ENCODE measurements at regions not wholly inside any gene's neighbourhood (a gene's known extent, or its start where the extent isn't known, plus 50 kb on each side); places are given as distances from the start of the nearest gene placed in this dataset.

DNA sequence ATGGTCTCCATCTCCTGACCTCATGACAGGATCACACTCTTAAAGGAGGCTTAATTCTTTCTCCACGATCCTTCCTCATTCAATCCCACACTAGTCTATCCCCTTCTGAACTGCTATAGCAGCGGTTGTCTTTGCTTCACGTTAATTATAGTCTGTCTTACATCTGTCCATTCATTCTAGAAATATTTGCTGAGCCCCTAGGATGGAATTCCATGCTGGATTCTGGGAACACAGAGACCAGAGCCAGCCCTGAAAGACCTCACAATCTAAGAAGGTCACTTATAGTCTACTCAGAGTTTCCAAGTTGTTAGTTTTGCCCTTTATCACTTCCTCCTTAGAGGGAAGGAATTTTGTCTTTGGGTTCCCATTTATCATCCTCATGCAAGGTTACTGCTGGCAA is 193.5 kb downstream of the GAS1 start:
- no peaks in the 10 kb centered on the region for H4K20me1 ChIP-seq (ENCODE audit: insufficient read depth, low read length)
- no peak overlapping the region for H3K9ac ChIP-seq (ENCODE audit: insufficient read depth, low read depth, low read length)
- intact Hi-C loops (cut with micrococcal nuclease; ENCODE audit: unreplicated experiment) = no loop called here
- H3K4me2 ChIP-seq (ENCODE audit: low read depth, low read length) = no peak overlapping the region
- no peak for ATAC-seq
- no peaks in the 10 kb centered on the region for H3K4me1 ChIP-seq (ENCODE audit: insufficient read depth, low read length)
- no peak overlapping the region for H2AFZ ChIP-seq (ENCODE audit: low read length)
- H3K36me3 ChIP-seq (replicated peaks in 1 of 2; ENCODE audit: control insufficient read depth in 1 of 2, insufficient read depth in 2 of 2, low read length in 2 of 2) = no peaks in the 10 kb centered on the region
- H3K4me3 ChIP-seq (replicated peaks in 1 of 3; ENCODE audit: insufficient read depth in 1 of 3, low read depth in 2 of 3, low read length in 3 of 3) = no peak overlapping the region
- ChIA-PET POLR2A (no interaction called here), CTCF (ENCODE audit: low intra/inter-chr PET ratio, low total read pairs) (no interaction called here)
- no peaks in the 10 kb centered on the region for H3K79me2 ChIP-seq (ENCODE audit: insufficient read depth, low read length)
- in situ Hi-C loops (cut with HindIII; ENCODE audit: extremely low pct_ligation_motif_present, low pct_unique_long_range_greater_than_20kb) = no loop called here
- WGBS (ENCODE audit: low lambda C conversion rate) = 2% methylated on average over 3 of the region's 3 CpGs
- DNase-seq (ENCODE audit: low spot score) = no peak
- TF ChIP-seq TRIM24 (CRISPR knock-in tag; IDR thresholded peaks at IDR 0.05) = no peak
- TF ChIP-seq, protein P1, sequence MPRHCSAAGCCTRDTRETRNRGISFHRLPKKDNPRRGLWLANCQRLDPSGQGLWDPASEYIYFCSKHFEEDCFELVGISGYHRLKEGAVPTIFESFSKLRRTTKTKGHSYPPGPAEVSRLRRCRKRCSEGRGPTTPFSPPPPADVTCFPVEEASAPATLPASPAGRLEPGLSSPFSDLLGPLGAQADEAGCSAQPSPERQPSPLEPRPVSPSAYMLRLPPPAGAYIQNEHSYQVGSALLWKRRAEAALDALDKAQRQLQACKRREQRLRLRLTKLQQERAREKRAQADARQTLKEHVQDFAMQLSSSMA (CRISPR knock-in tag; IDR thresholded peaks at IDR 0.05) = no peak
- TF ChIP-seq ZSCAN21 (CRISPR knock-in tag; IDR thresholded peaks at IDR 0.05; ENCODE audit: borderline replicate concordance) = no peak
- TF ChIP-seq, protein P2, sequence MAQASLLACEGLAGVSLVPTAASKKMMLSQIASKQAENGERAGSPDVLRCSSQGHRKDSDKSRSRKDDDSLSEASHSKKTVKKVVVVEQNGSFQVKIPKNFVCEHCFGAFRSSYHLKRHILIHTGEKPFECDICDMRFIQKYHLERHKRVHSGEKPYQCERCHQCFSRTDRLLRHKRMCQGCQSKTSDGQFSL (CRISPR knock-in tag; IDR thresholded peaks at IDR 0.05) = no peak
- no peak for TF ChIP-seq MAFK (conservative IDR thresholded peaks at IDR 0.05 in 1 of 2, IDR thresholded peaks at IDR 0.05 in 1 of 2; ENCODE audit: low read length in 2 of 2)
- TF ChIP-seq ZNF879 (CRISPR knock-in tag; IDR thresholded peaks at IDR 0.05) = no peak
- TF ChIP-seq IKZF1 (IDR thresholded peaks at IDR 0.05) = no peak
- no peak for TF ChIP-seq ZNF235 (CRISPR knock-in tag; IDR thresholded peaks at IDR 0.05; ENCODE audit: borderline replicate concordance)
- TF ChIP-seq GATA4 (IDR thresholded peaks at IDR 0.05; ENCODE audit: borderline replicate concordance, low read depth) = no peak
- no peak for TF ChIP-seq NKX3-1 (CRISPR knock-in tag; IDR thresholded peaks at IDR 0.05)
- TF ChIP-seq, protein P3, sequence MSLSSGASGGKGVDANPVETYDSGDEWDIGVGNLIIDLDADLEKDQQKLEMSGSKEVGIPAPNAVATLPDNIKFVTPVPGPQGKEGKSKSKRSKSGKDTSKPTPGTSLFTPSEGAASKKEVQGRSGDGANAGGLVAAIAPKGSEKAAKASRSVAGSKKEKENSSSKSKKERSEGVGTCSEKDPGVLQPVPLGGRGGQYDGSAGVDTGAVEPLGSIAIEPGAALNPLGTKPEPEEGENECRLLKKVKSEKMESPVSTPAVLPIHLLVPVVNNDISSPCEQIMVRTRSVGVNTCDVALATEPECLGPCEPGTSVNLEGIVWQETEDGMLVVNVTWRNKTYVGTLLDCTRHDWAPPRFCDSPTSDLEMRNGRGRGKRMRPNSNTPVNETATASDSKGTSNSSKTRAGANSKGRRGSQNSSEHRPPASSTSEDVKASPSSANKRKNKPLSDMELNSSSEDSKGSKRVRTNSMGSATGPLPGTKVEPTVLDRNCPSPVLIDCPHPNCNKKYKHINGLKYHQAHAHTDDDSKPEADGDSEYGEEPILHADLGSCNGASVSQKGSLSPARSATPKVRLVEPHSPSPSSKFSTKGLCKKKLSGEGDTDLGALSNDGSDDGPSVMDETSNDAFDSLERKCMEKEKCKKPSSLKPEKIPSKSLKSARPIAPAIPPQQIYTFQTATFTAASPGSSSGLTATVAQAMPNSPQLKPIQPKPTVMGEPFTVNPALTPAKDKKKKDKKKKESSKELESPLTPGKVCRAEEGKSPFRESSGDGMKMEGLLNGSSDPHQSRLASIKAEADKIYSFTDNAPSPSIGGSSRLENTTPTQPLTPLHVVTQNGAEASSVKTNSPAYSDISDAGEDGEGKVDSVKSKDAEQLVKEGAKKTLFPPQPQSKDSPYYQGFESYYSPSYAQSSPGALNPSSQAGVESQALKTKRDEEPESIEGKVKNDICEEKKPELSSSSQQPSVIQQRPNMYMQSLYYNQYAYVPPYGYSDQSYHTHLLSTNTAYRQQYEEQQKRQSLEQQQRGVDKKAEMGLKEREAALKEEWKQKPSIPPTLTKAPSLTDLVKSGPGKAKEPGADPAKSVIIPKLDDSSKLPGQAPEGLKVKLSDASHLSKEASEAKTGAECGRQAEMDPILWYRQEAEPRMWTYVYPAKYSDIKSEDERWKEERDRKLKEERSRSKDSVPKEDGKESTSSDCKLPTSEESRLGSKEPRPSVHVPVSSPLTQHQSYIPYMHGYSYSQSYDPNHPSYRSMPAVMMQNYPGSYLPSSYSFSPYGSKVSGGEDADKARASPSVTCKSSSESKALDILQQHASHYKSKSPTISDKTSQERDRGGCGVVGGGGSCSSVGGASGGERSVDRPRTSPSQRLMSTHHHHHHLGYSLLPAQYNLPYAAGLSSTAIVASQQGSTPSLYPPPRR (CRISPR knock-in tag; IDR thresholded peaks at IDR 0.05; ENCODE audit: borderline replicate concordance) = no peak
- TF ChIP-seq, protein P4, sequence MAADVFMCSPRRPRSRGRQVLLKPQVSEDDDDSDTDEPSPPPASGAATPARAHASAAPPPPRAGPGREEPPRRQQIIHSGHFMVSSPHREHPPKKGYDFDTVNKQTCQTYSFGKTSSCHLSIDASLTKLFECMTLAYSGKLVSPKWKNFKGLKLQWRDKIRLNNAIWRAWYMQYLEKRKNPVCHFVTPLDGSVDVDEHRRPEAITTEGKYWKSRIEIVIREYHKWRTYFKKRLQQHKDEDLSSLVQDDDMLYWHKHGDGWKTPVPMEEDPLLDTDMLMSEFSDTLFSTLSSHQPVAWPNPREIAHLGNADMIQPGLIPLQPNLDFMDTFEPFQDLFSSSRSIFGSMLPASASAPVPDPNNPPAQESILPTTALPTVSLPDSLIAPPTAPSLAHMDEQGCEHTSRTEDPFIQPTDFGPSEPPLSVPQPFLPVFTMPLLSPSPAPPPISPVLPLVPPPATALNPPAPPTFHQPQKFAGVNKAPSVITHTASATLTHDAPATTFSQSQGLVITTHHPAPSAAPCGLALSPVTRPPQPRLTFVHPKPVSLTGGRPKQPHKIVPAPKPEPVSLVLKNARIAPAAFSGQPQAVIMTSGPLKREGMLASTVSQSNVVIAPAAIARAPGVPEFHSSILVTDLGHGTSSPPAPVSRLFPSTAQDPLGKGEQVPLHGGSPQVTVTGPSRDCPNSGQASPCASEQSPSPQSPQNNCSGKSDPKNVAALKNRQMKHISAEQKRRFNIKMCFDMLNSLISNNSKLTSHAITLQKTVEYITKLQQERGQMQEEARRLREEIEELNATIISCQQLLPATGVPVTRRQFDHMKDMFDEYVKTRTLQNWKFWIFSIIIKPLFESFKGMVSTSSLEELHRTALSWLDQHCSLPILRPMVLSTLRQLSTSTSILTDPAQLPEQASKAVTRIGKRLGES (CRISPR knock-in tag; IDR thresholded peaks at IDR 0.05; ENCODE audit: borderline replicate concordance) = no peak
- no peak for TF ChIP-seq ZNF775 (CRISPR knock-in tag; IDR thresholded peaks at IDR 0.05; ENCODE audit: borderline replicate concordance)
- H3K27me3 ChIP-seq (ENCODE audit: control insufficient read depth in 1 of 2, insufficient read depth in 2 of 2, low read length in 2 of 2) = peaks cover 2 to 10% of the 10 kb centered on the region in 2 experiments; a peak in 1 of 5 replicates
- FAIRE-seq = no peak
- no TSS peak for BruUV-seq (replicated peaks)
- no peak overlapping the region for H3K27ac ChIP-seq (ENCODE audit: extremely low read length, insufficient read depth, low read length)
- no peaks in the 10 kb centered on the region for H3K9me3 ChIP-seq (ENCODE audit: low read length)

Measured in HepG2 (cell line).